RWPE2 (cell line): ENCODE measurements at regions not wholly inside any gene's neighbourhood (a gene's known extent, or its start where the extent isn't known, plus 50 kb on each side); places are given as distances from the start of the nearest gene placed in this dataset.

Experiments used
- ATAC-seq: fragments of 200-7000 bp; cut with Tn5 transposase; 3 replicates; pipeline ENCODE4 v1.9.1; 2021; ENCODE audit warnings: low read depth
- DNase-seq: peaks from one replicate; pipeline ENCODE4 v3.0.0-alpha.2; 2020; ENCODE audit warnings: low spot score
- H3K27ac ChIP-seq: fragments of 450-650 bp; 2 replicates; pipeline ENCODE4 v1.5.1; 2017; ENCODE audit warnings: mild to moderate bottlenecking; ENCODE audit not compliant: poor library complexity, severe bottlenecking
- H3K27me3 ChIP-seq: fragments of 250-450 bp; sonication (Bioruptor Pico); 2 replicates; pipeline ENCODE4 v1.5.1; 2021; ENCODE audit warnings: mild to moderate bottlenecking, moderate library complexity; ENCODE audit not compliant: insufficient read depth, poor library complexity, severe bottlenecking
- H3K36me3 ChIP-seq: fragments of 250-450 bp; sonication (Bioruptor Pico); 2 replicates; pipeline ENCODE4 v1.5.1; 2020; ENCODE audit warnings: low read depth, mild to moderate bottlenecking, moderate library complexity
- H3K4me1 ChIP-seq: fragments of 250-450 bp; sonication (Bioruptor Pico); 2 replicates; pipeline ENCODE4 v1.5.1; 2021; ENCODE audit warnings: mild to moderate bottlenecking, moderate library complexity; ENCODE audit not compliant: insufficient read depth, poor library complexity, severe bottlenecking
- H3K4me3 ChIP-seq: fragments of 250-450 bp; sonication (Bioruptor Pico); 2 replicates; pipeline ENCODE4 v1.5.1; 2021; ENCODE audit warnings: mild to moderate bottlenecking, moderate library complexity; ENCODE audit not compliant: severe bottlenecking
- H3K9me3 ChIP-seq: fragments of 250-450 bp; sonication (Bioruptor Pico); 2 replicates; pipeline ENCODE4 v1.5.1; 2021; ENCODE audit warnings: mild to moderate bottlenecking, moderate library complexity; ENCODE audit not compliant: severe bottlenecking
- TF ChIP-seq, protein P1 (sequence below): fragments of 450-650 bp; IDR thresholded peaks from one replicate; pipeline ENCODE4 v1.5.1; 2017; ENCODE audit warnings: mild to moderate bottlenecking, moderate library complexity; ENCODE audit not compliant: poor library complexity, severe bottlenecking

DNA sequence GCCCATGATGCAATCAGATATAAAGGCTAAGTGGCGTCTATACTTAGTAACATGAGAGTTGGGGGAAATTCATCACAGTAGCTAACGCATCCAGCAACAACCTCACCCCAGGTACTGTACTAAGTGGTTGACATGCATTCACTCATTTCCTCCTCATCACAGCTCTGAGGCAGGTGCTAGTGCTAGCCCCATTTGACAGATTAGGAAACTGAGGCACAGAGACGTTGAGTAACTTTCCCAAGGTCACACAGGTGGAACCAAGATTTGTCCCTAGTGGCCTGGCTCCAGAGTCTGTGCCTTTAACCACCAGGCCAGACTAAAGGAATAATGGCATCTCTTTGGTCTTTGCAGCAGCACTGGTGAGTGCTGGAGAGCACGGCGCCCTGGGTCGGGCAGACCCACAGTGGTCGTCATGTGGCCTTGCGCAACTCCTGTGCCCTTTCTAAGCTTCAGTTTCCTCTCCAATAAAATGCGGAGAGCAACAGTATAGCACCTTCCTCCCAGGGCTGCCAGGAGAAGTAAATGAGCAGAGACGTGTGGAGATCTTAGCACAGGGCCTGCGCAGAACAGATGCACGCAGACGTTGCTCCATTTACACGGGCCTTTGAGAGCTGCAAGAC, 186.4 kb downstream of the BCOR start:
- H3K9me3 ChIP-seq = no peaks in the 10 kb centered on the region
- no peaks in the 10 kb centered on the region for H3K36me3 ChIP-seq
- ATAC-seq = no peak
- H3K27me3 ChIP-seq = no peaks in the 10 kb centered on the region
- peaks cover 14% of the 10 kb centered on the region for H3K4me1 ChIP-seq
- H3K27ac ChIP-seq = no peak overlapping the region
- TF ChIP-seq, protein P1, sequence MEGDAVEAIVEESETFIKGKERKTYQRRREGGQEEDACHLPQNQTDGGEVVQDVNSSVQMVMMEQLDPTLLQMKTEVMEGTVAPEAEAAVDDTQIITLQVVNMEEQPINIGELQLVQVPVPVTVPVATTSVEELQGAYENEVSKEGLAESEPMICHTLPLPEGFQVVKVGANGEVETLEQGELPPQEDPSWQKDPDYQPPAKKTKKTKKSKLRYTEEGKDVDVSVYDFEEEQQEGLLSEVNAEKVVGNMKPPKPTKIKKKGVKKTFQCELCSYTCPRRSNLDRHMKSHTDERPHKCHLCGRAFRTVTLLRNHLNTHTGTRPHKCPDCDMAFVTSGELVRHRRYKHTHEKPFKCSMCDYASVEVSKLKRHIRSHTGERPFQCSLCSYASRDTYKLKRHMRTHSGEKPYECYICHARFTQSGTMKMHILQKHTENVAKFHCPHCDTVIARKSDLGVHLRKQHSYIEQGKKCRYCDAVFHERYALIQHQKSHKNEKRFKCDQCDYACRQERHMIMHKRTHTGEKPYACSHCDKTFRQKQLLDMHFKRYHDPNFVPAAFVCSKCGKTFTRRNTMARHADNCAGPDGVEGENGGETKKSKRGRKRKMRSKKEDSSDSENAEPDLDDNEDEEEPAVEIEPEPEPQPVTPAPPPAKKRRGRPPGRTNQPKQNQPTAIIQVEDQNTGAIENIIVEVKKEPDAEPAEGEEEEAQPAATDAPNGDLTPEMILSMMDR = no peak
- no peak overlapping the region for H3K4me3 ChIP-seq
- DNase-seq = no peak

DNA sequence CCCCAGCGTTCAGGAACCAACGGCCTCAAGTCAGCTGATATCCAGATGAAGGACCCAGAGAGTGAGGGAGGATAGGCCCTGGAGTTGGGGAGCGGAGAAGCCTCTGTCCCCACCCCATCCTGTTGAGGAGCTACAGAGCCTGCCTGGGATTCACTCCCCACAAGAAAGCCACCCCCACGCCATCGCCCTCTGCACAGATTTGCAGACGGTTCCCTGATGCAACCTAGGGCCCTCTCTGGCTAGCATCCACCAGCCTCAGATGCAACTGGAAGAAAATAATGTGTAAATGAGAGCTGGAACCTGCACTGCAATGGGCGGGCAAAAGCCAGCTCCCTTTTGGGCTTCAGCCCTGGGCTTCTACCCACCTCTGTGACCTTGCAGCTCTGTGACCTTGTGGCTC, 185.6 kb downstream of the BCOR start:
- no peaks in the 10 kb centered on the region for H3K27me3 ChIP-seq
- no peak overlapping the region for H3K4me3 ChIP-seq
- H3K9me3 ChIP-seq = no peaks in the 10 kb centered on the region
- peaks cover 14% of the 10 kb centered on the region for H3K4me1 ChIP-seq
- ATAC-seq (no peak), DNase-seq (no peak)
- H3K27ac ChIP-seq = no peak overlapping the region
- H3K36me3 ChIP-seq = no peaks in the 10 kb centered on the region
- TF ChIP-seq, protein P1 = no peak

DNA sequence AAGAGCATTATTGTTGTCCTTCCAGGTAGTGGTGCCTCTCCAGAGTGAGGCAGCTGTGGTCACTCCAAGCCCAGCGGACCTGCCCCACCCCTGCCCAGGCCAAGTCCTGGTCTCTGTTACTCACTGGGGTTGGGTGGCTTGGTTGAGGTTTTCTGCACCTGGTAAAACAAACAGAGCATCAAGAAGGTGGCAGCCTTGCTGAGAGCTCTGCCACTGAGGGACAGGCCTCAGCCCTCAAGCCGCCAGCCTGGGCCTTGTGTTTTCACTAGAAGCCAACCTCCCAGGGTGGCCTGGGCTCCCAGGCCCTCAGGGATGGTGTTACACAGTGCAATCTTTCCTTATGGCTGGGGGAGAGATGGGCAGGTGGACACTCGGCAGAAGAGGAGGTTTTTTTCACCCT, 182.7 kb downstream of the BCOR start:
- Histone ChIP-seq H3K36me3 (no peaks in the 10 kb centered on the region), H3K27me3 (no peaks in the 10 kb centered on the region), H3K27ac (no peak overlapping the region), H3K4me3 (no peak overlapping the region), H3K9me3 (no peaks in the 10 kb centered on the region), H3K4me1 (no peaks in the 10 kb centered on the region)
- no peak for ATAC-seq
- no peak for DNase-seq
- TF ChIP-seq, protein P1 = no peak

DNA sequence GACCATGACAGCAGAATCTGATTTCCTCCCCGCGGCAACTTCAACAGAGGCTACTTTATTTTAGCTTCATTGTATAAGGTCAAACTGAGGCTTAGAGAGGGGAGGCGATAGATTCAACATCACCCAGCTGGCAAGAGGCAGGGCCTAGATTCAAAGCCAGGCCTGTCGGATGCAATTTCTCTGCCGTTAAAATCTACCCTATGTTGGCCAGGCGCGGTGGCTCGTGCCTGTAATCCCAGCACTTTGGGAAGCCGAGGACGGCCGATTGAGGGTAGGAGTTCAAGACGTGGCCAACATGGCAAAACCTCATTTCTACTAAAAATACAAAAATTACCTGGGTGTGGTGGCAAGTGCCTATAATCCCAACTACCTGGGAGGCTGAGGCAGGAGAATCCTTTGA, 182.2 kb downstream of the BCOR start:
- no peaks in the 10 kb centered on the region for H3K4me1 ChIP-seq
- TF ChIP-seq, protein P1 = no peak
- H3K27me3 ChIP-seq = no peaks in the 10 kb centered on the region
- H3K27ac ChIP-seq = no peak overlapping the region
- DNase-seq (no peak), ATAC-seq (no peak)
- no peaks in the 10 kb centered on the region for H3K9me3 ChIP-seq
- H3K36me3 ChIP-seq = no peaks in the 10 kb centered on the region
- H3K4me3 ChIP-seq = no peak overlapping the region

DNA sequence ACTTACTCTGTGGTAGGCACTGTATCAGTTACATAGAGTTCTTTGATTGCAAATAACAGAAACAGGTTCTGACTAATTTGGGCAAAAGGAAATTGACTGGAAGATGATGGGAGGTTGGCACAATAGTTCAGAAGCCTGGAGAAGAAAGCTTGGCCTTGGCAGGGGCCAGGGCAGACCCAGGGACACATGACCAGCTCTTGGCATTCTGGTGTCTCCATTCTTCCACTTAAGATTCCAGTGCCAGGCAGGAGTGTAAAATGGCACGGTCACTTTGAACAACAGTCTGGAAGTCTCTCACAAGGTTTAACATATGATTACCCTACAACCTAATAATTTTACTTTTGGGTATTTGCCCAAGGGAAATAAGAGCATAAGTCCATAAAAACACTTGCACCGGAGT, 175.9 kb downstream of the BCOR start:
- Histone ChIP-seq H3K4me3 (no peak overlapping the region), H3K4me1 (no peaks in the 10 kb centered on the region), H3K36me3 (no peaks in the 10 kb centered on the region), H3K27me3 (no peaks in the 10 kb centered on the region), H3K9me3 (no peaks in the 10 kb centered on the region), H3K27ac (no peak overlapping the region)
- TF ChIP-seq, protein P1 = no peak
- ATAC-seq (no peak), DNase-seq (no peak)
